ENCODE measurements at regions not wholly inside any gene's neighbourhood (a gene's known extent, or its start where the extent isn't known, plus 50 kb on each side); places are given as distances from the start of the nearest gene placed in this dataset.

DNA sequence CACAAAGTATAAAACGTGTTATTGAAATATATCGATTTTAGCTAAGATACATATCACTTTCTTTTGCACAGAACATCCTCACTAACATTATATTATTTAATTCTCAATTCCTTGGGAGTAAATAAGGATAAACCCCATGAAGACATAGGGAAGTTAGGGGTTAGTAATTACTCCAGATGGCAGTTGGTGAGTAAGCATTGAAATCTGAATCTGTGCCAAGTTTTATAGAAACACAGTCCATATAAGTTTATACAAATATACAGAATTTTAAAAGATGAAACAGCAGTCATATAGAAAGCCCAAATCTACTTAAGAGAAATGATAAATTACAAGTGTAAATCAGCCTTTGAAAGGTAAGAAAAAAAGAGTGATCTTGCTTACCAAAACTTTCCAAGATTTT, 200.4 kb upstream of the SYT10 start:
- peaks cover 3% of the 10 kb centered on the region for H3K9me3 Mint-ChIP-seq
- no peak overlapping the region for H3K4me3 Mint-ChIP-seq
- H3K27ac Mint-ChIP-seq: no peak overlapping the region
- H3K36me3 Mint-ChIP-seq: no peaks in the 10 kb centered on the region
- TF ChIP-seq CTCF (IDR thresholded peaks at IDR 0.05; ENCODE audit: unreplicated experiment): no peak
- no peak for DNase-seq (ENCODE audit: low spot score in 2 of 2, unreplicated experiment in 2 of 2)
- H3K27me3 Mint-ChIP-seq (ENCODE audit: low read depth): no peaks in the 10 kb centered on the region
- H3K4me1 Mint-ChIP-seq: no peaks in the 10 kb centered on the region

DNA sequence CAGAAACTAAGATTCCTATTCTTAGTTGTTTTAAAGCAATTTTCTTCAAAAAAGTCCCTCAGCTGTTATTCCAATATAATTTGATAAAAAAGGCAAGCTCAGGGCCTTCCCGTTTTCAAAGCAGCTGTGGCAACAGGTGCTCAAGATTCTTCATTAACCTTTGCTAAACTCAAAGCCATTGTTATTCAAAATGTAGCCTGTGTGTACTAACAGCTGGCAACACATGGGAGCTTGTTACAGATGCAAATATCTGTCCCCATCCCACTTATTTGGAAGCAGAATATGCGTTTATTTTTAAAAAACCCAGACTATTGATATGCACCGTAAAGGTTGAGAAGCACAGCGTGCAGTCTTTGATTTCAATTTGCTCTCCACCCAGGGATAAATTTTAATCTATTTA, 210.4 kb upstream of the SYT10 start:
- Mint-ChIP-seq H3K9me3 (peaks cover 42% of the 10 kb centered on the region), H3K27ac (no peak overlapping the region), H3K4me1 (no peaks in the 10 kb centered on the region), H3K4me3 (no peak overlapping the region), H3K36me3 (peaks cover 1% of the 10 kb centered on the region), H3K27me3 (ENCODE audit: low read depth) (no peaks in the 10 kb centered on the region)
- no peak for TF ChIP-seq CTCF (IDR thresholded peaks at IDR 0.05; ENCODE audit: unreplicated experiment)
- DNase-seq (ENCODE audit: low spot score in 2 of 2, unreplicated experiment in 2 of 2): no peak

- no peak overlapping the region for H3K27ac Mint-ChIP-seq
- no peaks in the 10 kb centered on the region for H3K4me1 Mint-ChIP-seq
- no peak for TF ChIP-seq CTCF (IDR thresholded peaks at IDR 0.05; ENCODE audit: unreplicated experiment)
- H3K4me3 Mint-ChIP-seq: no peak overlapping the region
- no peaks in the 10 kb centered on the region for H3K27me3 Mint-ChIP-seq (ENCODE audit: low read depth)
- no peak for DNase-seq (ENCODE audit: low spot score in 2 of 2, unreplicated experiment in 2 of 2)
- H3K36me3 Mint-ChIP-seq: peaks cover 1% of the 10 kb centered on the region
- peaks cover 42% of the 10 kb centered on the region for H3K9me3 Mint-ChIP-seq
These were observed 211.2 kb upstream of the SYT10 start for GRCh38 chr12:33650832-33651231.

DNA sequence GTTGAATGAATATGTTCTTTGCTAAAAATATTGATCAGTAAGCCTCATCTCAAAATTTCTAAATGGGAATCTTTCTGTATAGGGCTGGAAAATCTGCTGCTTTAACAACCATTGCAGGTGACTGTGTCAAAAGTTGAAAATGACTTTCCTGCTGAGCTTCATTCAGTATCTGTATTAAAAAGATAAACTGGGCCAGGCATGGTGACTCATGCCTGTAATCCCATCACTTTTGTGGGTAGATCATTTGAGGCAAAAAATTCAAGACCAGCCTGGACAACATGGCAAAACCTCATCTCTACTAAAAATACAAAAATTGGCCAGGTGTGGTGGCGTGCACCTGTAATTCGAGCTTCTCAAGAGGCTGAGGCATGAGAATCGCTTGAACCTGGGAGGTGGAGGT, 213.7 kb upstream of the SYT10 start:
- Mint-ChIP-seq H3K4me1 (peaks cover 8% of the 10 kb centered on the region), H3K9me3 (peaks cover 36% of the 10 kb centered on the region), H3K27ac (no peak overlapping the region), H3K36me3 (peaks cover 1% of the 10 kb centered on the region), H3K4me3 (no peak overlapping the region), H3K27me3 (ENCODE audit: low read depth) (no peaks in the 10 kb centered on the region)
- no peak for DNase-seq (ENCODE audit: low spot score in 2 of 2, unreplicated experiment in 2 of 2)
- TF ChIP-seq CTCF (IDR thresholded peaks at IDR 0.05; ENCODE audit: unreplicated experiment): no peak

DNA sequence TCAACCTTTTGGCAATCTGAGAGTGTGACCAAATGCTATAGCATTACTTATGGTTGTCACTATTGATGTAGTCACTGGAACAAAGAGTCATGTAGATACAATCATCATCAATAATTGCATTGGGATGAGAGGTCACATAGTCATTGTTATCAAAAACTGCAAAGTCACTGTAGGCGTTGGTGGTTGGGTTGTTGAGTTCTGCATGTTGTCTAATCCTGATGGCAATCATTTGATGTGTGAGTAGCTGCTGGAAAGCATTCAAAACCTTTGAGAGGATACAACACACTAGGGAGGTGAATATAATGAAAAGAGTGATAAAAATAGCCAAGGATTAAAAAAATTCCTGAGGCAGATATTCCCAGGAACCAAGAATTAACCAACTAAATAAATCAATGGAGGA, 214.7 kb upstream of the SYT10 start:
- Mint-ChIP-seq H3K9me3 (peaks cover 29% of the 10 kb centered on the region), H3K4me3 (no peak overlapping the region), H3K36me3 (peaks cover 1% of the 10 kb centered on the region), H3K27ac (no peak overlapping the region), H3K4me1 (peaks cover 8% of the 10 kb centered on the region), H3K27me3 (ENCODE audit: low read depth) (no peaks in the 10 kb centered on the region)
- no peak for DNase-seq (ENCODE audit: low spot score in 2 of 2, unreplicated experiment in 2 of 2)
- no peak for TF ChIP-seq CTCF (IDR thresholded peaks at IDR 0.05; ENCODE audit: unreplicated experiment)

DNA sequence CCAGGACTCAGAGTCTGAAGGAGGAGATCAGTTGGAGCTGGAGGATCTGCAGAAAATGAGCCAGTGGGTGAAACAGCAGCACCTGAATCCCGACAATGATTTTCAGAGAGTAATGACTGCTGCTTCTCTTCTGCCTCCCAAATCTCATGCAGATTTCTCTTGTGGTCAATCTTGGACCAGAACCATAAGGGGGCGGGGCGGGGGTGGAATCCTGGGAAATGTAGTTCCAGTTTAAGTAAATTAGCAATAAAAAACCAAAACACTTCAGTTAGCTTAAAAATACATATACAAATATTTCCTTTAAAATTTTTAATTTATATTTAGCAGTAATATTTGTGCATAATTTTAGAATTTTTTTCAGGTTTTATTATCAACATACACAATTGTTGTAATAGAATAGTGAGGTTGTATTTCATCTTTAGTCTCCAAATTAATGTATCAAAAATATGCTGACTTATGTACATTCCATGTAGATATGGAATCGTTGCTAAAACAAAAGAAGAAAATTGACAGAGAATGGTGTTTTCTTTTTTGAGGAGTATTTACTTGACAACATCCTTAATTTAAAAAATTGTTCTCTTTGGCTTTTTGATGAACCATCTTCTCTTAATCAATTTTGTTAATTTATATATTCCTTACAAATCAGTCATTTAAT, 223.5 kb upstream of the SYT10 start:
- no peaks in the 10 kb centered on the region for H3K9me3 Mint-ChIP-seq
- DNase-seq (ENCODE audit: low spot score in 2 of 2, unreplicated experiment in 2 of 2): no peak
- H3K4me3 Mint-ChIP-seq: no peak overlapping the region
- H3K27me3 Mint-ChIP-seq (ENCODE audit: low read depth): no peaks in the 10 kb centered on the region
- no peaks in the 10 kb centered on the region for H3K36me3 Mint-ChIP-seq
- TF ChIP-seq CTCF (IDR thresholded peaks at IDR 0.05; ENCODE audit: unreplicated experiment): no peak
- peaks cover 3% of the 10 kb centered on the region for H3K4me1 Mint-ChIP-seq
- H3K27ac Mint-ChIP-seq: no peak overlapping the region
